ENCODE measurements at regions not wholly inside any gene's neighbourhood (a gene's known extent, or its start where the extent isn't known, plus 50 kb on each side); places are given as distances from the start of the nearest gene placed in this dataset.

- TF ChIP-seq BHLHE40 (IDR thresholded peaks at IDR 0.05; ENCODE audit: borderline replicate concordance) (no peak), SUZ12 (IDR thresholded peaks at IDR 0.05) (no peak), SP1 (IDR thresholded peaks at IDR 0.05) (no peak), FOXK2 (IDR thresholded peaks at IDR 0.05) (no peak), LEF1 (IDR thresholded peaks at IDR 0.05; ENCODE audit: borderline replicate concordance) (no peak), TARDBP (IDR thresholded peaks at IDR 0.05) (no peak), HDGF (IDR thresholded peaks at IDR 0.05; ENCODE audit: borderline replicate concordance) (no peak), PKNOX1 (IDR thresholded peaks at IDR 0.05) (no peak), L3MBTL2 (conservative IDR thresholded peaks at IDR 0.05) (no peak), NFRKB (IDR thresholded peaks at IDR 0.05) (no peak), ELF4 (IDR thresholded peaks at IDR 0.05) (no peak), FOXM1 (IDR thresholded peaks at IDR 0.05; ENCODE audit: borderline replicate concordance) (no peak)
Measured at GRCh38 chr13:38167164-38167822, 182.4 kb upstream of the UFM1 start.

Measured in HEK293T (cell line).